Stomach (tissue), 8 donors: ENCODE measurements at regions not wholly inside any gene's neighbourhood (a gene's known extent, or its start where the extent isn't known, plus 50 kb on each side); places are given as distances from the start of the nearest gene placed in this dataset.

Experiments
- DNase-seq, 2 donors: peaks; one replicate each; pipeline versions ENCODE4 v3.0.0 to v3.0.0-alpha.2; 2013 to 2019
- H3K27ac ChIP-seq, 5 donors: fragments of 200-600 bp in 4 of 5; sonication (generic) in 4 of 5; one replicate each; pipeline ENCODE4 v1.5.1; 2013 to 2019; ENCODE audit warnings: mild to moderate bottlenecking in 1 of 5, moderate library complexity in 1 of 5
- H3K27me3 ChIP-seq, 3 donors: fragments of 200-600 bp; sonication (generic); one replicate each; pipeline ENCODE4 v1.5.1; 2017 to 2019; ENCODE audit warnings: mixed run types in 1 of 3
- H3K36me3 ChIP-seq, 4 donors: fragments of 200-600 bp; sonication (generic); 1 replicate in 3 of 4; 2 replicates in 1 of 4; pipeline ENCODE4 v1.5.1; 2016 to 2019
- H3K4me1 ChIP-seq, 4 donors: fragments of 200-600 bp; sonication (generic); one replicate each; pipeline ENCODE4 v1.5.1; 2016 to 2019
- H3K4me3 ChIP-seq, 4 donors: fragments of 200-600 bp; sonication (generic) in 3 of 4; one replicate each; pipeline ENCODE4 v1.5.1; 2016 to 2019; ENCODE audit warnings: mild to moderate bottlenecking in 1 of 4
- H3K9me3 ChIP-seq, 4 donors: fragments of 200-600 bp; sonication (generic); one replicate each; pipeline ENCODE4 v1.5.1; 2016 to 2019
- EP300 ChIP-seq: sonication (generic); formaldehyde crosslinking; IDR thresholded peaks from one replicate; pipeline ENCODE4 v1.6.1; 2017; ENCODE audit warnings: antibody characterized with exemption
- POLR2A ChIP-seq, 4 donors: fragments of 450-650 bp; IDR thresholded peaks; one replicate each; pipeline ENCODE4 v1.6.1; 2016; ENCODE audit warnings: antibody characterized with exemption in 4 of 4, control low read depth in 2 of 4, mild to moderate bottlenecking in 1 of 4, moderate library complexity in 1 of 4
- POLR2AphosphoS5 ChIP-seq, 3 donors: sonication (generic); formaldehyde crosslinking; IDR thresholded peaks; one replicate each; pipeline ENCODE4 v1.6.1; 2016; ENCODE audit warnings: antibody characterized with exemption in 3 of 3
- WGBS, 5 donors: extraction: QIAGEN DNeasy Blood & Tissue Kit in 3 of 5; methylation state at CpG; one replicate each; pipeline versions ENCODE4 v1.1.5 to v1.1.7; 2013 to 2018; 5-methylcytosine and 5-hydroxymethylcytosine counted together
- intact Hi-C: fragments of 100-400 bp; cut with DNase I; formaldehyde crosslinking; loops from one replicate; pipeline ENCODE4 v1.15.1; 2023; ENCODE audit warnings: low total_unique reads
- TF ChIP-seq, protein P1 (sequence below), 7 experiments: fragments of 450-650 bp in 4 of 7; fragments of 200-600 bp in 3 of 7; sonication (generic) in 3 of 7; IDR thresholded peaks; one replicate each; pipeline ENCODE4 v1.5.1; 2016 to 2019; ENCODE audit warnings: antibody characterized with exemption in 7 of 7, control low read depth in 2 of 7, mild to moderate bottlenecking in 1 of 7
- donor health status: healthy with polysubstance abuse.
- donor health status: Bipolar disorder and iron deficiency.
- donor health status: healthy.

DNA sequence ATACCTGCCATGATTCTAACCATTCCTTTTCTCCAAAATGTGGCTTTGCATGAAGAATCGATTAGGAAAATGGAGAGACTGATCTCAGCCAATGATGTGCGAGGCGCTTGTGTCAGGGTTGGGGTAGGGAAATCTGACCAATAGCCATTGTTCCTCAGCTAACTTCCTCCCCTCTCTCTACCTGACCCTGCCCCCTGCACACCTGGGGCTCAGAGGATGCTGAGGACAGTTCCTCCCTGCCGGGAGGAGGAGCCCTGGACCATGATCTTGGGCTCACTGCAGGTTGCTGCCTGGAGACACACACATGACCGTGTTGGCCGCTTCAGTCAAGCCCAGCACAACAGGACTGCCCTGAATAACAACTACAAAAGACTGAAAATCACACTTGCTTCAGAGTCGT is 119.8 kb upstream of the SFSWAP start:
- intact Hi-C loops = no loop called here
- TF ChIP-seq EP300 = no peak
- TF ChIP-seq POLR2AphosphoS5 (IDR thresholded peaks at IDR 0.05) = no peak
- TF ChIP-seq POLR2A (IDR thresholded peaks at IDR 0.05) = no peak
- no peaks in the 10 kb centered on the region for H3K36me3 ChIP-seq
- peaks cover 0 to 16% (median 12%) of the 10 kb centered on the region in 4 donors for H3K9me3 ChIP-seq
- no peak overlapping the region for H3K4me3 ChIP-seq
- DNase-seq = no peak
- H3K27ac ChIP-seq = no peak overlapping the region
- 72 to 82% (median 79%) methylated on average over 7 of the region's 7 CpGs for WGBS, 5 donors
- peaks cover 0 to 32% (median 0%) of the 10 kb centered on the region in 3 donors for H3K27me3 ChIP-seq
- no peaks in the 10 kb centered on the region for H3K4me1 ChIP-seq

DNA sequence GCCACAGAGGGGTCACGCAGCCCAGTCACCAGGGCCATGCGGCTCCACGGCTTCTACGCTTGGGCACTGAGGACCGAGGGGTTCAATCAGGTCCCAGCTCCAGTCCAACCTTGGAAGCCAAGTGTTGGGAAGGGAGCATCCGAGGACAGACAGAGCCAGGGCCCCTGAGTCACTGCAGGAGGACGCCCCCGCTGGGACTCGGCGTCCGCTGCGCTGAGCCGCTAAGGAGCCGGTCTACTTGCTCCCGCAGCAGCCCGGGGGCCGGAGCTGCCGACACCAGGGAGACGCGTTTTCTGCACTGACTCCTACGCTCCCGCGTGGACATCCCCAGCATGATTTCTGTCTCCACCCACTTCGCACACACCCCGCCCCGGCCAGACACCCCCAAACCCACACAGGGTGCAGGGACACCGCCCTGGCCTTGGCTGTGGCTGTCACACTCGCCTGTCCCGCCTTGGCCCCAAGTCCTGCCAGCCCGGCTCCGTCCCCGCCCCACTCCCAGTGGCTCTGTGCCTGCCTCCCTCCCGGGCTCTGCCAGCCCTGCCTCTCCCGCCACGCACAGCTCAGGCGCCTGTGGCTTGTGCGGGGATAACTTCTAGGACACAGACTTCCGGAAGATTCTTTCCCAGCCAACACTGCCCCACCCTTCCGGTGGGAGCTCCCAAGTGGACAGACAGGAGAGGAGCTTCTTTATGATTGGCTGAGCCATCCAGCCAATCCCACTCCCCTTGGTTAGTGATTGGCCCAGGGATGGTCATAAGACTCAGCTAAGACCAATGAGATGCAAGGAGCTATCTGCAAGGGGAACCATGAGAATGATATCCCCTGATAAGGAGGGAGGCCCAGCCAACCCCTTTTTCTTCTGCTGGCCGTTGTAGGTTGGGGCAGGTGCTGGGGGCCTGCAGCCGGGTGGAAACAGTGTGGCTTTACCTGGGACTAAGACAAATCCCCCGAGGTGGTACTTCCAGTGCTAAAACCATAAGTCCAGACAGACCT is 118.9 kb upstream of the SFSWAP start:
- Histone ChIP-seq H3K4me1 (no peaks in the 10 kb centered on the region), H3K4me3 (no peak overlapping the region), H3K27me3 (peaks cover 0 to 23% (median 0%) of the 10 kb centered on the region in 3 donors), H3K9me3 (peaks cover 0 to 9% (median 6%) of the 10 kb centered on the region in 4 donors), H3K27ac (no peak overlapping the region), H3K36me3 (no peaks in the 10 kb centered on the region)
- intact Hi-C loops = no loop called here
- no peak for DNase-seq
- 89 to 96% (median 91%) methylated on average over 31 to 42 of the region's 42 CpGs for WGBS, 5 donors
- no peak for TF ChIP-seq EP300
- TF ChIP-seq, protein P1, sequence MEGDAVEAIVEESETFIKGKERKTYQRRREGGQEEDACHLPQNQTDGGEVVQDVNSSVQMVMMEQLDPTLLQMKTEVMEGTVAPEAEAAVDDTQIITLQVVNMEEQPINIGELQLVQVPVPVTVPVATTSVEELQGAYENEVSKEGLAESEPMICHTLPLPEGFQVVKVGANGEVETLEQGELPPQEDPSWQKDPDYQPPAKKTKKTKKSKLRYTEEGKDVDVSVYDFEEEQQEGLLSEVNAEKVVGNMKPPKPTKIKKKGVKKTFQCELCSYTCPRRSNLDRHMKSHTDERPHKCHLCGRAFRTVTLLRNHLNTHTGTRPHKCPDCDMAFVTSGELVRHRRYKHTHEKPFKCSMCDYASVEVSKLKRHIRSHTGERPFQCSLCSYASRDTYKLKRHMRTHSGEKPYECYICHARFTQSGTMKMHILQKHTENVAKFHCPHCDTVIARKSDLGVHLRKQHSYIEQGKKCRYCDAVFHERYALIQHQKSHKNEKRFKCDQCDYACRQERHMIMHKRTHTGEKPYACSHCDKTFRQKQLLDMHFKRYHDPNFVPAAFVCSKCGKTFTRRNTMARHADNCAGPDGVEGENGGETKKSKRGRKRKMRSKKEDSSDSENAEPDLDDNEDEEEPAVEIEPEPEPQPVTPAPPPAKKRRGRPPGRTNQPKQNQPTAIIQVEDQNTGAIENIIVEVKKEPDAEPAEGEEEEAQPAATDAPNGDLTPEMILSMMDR (IDR thresholded peaks at IDR 0.05) = no peak

DNA sequence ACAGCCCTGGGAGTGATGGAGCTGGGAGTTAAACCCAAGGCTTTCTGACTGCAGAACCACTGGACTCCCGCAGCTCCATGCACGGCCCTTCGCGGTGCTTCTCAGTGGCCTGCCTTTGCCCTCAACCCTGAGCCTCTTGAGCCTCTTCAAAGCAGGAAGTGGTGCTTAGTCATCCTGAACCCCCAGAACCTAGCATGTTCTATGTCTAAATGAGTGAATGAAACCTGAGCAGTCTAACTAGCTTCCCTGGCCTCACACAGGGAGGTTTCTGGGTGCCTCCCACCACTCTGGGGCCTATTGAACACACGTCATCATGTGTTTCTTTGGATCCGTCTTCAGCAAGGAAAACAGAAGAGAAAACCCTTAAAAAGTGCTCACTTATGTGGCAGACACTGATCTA is 117.9 kb upstream of the SFSWAP start:
- H3K27ac ChIP-seq = no peak overlapping the region
- no peaks in the 10 kb centered on the region for H3K9me3 ChIP-seq
- intact Hi-C loops = no loop called here
- no peaks in the 10 kb centered on the region for H3K36me3 ChIP-seq
- H3K4me1 ChIP-seq = no peaks in the 10 kb centered on the region
- H3K27me3 ChIP-seq = peaks cover 0 to 22% (median 0%) of the 10 kb centered on the region in 3 donors
- 58 to 80% (median 72%) methylated on average over 2 to 6 of the region's 6 CpGs for WGBS, 5 donors
- no peak for DNase-seq
- TF ChIP-seq EP300 (no peak), POLR2A (IDR thresholded peaks at IDR 0.05) (no peak), POLR2AphosphoS5 (IDR thresholded peaks at IDR 0.05) (no peak)
- TF ChIP-seq, protein P1 (IDR thresholded peaks at IDR 0.05) = no peak
- H3K4me3 ChIP-seq = no peak overlapping the region

DNA sequence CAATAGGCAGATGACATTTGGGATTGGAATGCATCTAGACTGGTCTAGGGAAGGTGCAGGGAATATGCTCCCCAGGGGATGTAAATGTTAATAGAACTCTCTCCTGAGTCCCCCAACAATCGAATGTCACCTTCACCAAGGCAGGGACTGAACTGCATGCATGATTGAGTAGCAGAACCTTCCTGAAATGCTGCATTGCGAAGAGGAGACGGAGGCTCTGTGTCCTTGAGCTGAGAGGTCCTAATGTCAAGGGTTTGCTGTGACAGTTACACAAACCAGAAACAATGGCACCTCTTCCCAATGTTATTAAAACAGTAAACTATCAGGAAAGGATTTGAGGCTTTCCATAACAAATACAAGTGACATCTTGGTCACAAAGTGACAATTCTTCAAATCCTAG is 117.5 kb upstream of the SFSWAP start:
- H3K27ac ChIP-seq = no peak overlapping the region
- H3K4me1 ChIP-seq = no peaks in the 10 kb centered on the region
- WGBS, 5 donors = 72 to 95% (median 82%) methylated on average over 3 of the region's 3 CpGs
- no peaks in the 10 kb centered on the region for H3K9me3 ChIP-seq
- H3K36me3 ChIP-seq = no peaks in the 10 kb centered on the region
- no peak for DNase-seq
- intact Hi-C loops = no loop called here
- peaks cover 0 to 24% (median 0%) of the 10 kb centered on the region in 3 donors for H3K27me3 ChIP-seq
- H3K4me3 ChIP-seq = no peak overlapping the region
- TF ChIP-seq, protein P1 (IDR thresholded peaks at IDR 0.05) = no peak
- TF ChIP-seq POLR2A (IDR thresholded peaks at IDR 0.05) (no peak), POLR2AphosphoS5 (IDR thresholded peaks at IDR 0.05) (no peak), EP300 (no peak)

DNA sequence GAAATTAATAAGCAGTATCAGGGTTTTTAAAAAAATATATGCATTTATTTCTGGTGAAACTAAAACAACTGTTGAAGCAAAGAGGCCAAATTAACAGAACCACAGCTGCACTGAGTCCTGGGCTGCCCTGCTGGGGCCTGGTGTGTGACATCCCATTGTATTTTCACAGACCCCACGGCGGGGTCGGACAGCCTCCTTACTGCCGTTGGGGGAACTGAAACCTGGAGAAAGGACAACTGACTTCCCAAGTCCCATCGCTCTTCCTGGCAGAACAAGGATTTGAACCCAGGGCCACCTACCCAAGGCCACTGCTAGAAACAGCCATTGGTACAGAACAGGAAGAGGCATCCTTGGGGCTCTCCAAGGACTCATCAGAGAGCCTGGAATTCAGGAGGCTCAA is 114.8 kb upstream of the SFSWAP start:
- TF ChIP-seq POLR2AphosphoS5 (IDR thresholded peaks at IDR 0.05) (no peak), POLR2A (IDR thresholded peaks at IDR 0.05) (no peak), EP300 (no peak)
- TF ChIP-seq, protein P1 (IDR thresholded peaks at IDR 0.05) = no peak
- DNase-seq = no peak
- no peaks in the 10 kb centered on the region for H3K9me3 ChIP-seq
- no peak overlapping the region for H3K4me3 ChIP-seq
- no peaks in the 10 kb centered on the region for H3K36me3 ChIP-seq
- no peak overlapping the region for H3K27ac ChIP-seq
- intact Hi-C loops = no loop called here
- peaks cover 0 to 27% (median 0%) of the 10 kb centered on the region in 3 donors for H3K27me3 ChIP-seq
- WGBS, 5 donors = 85 to 89% (median 87%) methylated on average over 5 of the region's 5 CpGs
- no peaks in the 10 kb centered on the region for H3K4me1 ChIP-seq
